ENCODE measurements at regions not wholly inside any gene's neighbourhood (a gene's known extent, or its start where the extent isn't known, plus 50 kb on each side); places are given as distances from the start of the nearest gene placed in this dataset.

GRCh38 chr5:18900644-18901043 lies 1087.4 kb downstream of the CDH18 start:
- no peak for TF ChIP-seq POLR2A (IDR thresholded peaks at IDR 0.05; ENCODE audit: control extremely low read depth in 1 of 2, low read depth in 2 of 2, low read length in 2 of 2)
- TF ChIP-seq EP300 (IDR thresholded peaks at IDR 0.05; ENCODE audit: borderline replicate concordance in 1 of 2, low read depth in 2 of 2, low read length in 2 of 2) = no peak
- TF ChIP-seq CTCF (IDR thresholded peaks at IDR 0.05; ENCODE audit: control extremely low read depth in 1 of 3, insufficient read depth in 1 of 3, low read depth in 1 of 3, low read length in 3 of 3) = no peak
- TF ChIP-seq MAFK (IDR thresholded peaks at IDR 0.05; ENCODE audit: low read depth, low read length) = no peak
- no peak for TF ChIP-seq BCL11A (IDR thresholded peaks at IDR 0.05; ENCODE audit: low read depth in 2 of 2, low read length in 2 of 2)
- no peak for TF ChIP-seq ATF2 (IDR thresholded peaks at IDR 0.05; ENCODE audit: low read length)
- TF ChIP-seq YY1 (IDR thresholded peaks at IDR 0.05; ENCODE audit: low read depth, low read length) = no peak
- TF ChIP-seq, protein P1, sequence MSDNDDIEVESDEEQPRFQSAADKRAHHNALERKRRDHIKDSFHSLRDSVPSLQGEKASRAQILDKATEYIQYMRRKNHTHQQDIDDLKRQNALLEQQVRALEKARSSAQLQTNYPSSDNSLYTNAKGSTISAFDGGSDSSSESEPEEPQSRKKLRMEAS (IDR thresholded peaks at IDR 0.05) = no peak
- no peak for TF ChIP-seq TAF1 (IDR thresholded peaks at IDR 0.05; ENCODE audit: low read depth, low read length)
- no peak for TF ChIP-seq SIN3A (conservative IDR thresholded peaks at IDR 0.05 in 1 of 2, IDR thresholded peaks at IDR 0.05 in 1 of 2; ENCODE audit: low read depth in 1 of 2, low read length in 2 of 2)
- no peak for TF ChIP-seq HDAC2 (IDR thresholded peaks at IDR 0.05; ENCODE audit: borderline replicate concordance in 1 of 2, low read depth in 2 of 2, low read length in 2 of 2)
- TF ChIP-seq SIX5 (IDR thresholded peaks at IDR 0.05; ENCODE audit: low read depth, low read length) = no peak

All from H1 (cell line).